ENCODE measurements at regions not wholly inside any gene's neighbourhood (a gene's known extent, or its start where the extent isn't known, plus 50 kb on each side); places are given as distances from the start of the nearest gene placed in this dataset.
"Not testable (repeated sequence)": the region's sequence is repeated elsewhere in the genome, so short reads cannot be mapped to it uniquely, and the experiment has no call there.

GRCh38 chr5:174900240-174900865 lies 176.0 kb downstream of the MSX2 start:
- DNase-seq, result no peak

DNA sequence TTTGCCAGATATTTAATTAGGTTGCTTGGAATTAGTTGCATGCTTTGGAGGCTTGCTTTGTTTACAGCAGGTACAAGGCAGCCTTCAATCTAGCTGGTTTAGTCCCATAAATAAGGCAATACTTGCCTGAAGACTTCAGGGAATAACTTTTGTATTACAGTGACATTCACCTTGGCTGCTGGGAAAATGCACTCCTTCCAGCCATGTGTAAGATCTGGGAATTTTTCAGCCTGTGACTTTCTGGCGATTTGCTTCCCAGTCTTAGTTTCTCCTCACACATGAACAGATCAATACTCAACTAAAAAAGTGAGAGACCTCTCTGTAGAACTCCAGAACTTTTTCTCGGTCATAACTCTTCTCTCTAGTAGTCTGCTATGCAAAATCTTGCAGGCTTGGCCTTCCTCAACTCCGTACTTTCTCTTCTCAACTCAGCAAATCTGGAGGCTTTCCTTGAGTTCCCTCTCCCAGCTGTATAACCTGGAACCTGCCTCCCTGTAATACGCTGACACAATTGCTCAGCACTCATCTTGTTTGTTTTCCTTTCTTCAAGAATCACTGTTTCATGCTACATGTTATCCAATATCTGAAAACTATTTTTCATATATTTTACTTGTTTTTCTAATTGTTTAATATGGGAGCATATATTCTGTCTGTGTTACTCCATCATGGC lies 173.0 kb downstream of the MSX2 start:
- no peak for DNase-seq

- no peak for DNase-seq
These were observed 171.0 kb downstream of the MSX2 start for GRCh38 chr5:174895360-174895759.

- DNase-seq, result no peak
These were observed 168.4 kb downstream of the MSX2 start for GRCh38 chr5:174892742-174893141.

DNA sequence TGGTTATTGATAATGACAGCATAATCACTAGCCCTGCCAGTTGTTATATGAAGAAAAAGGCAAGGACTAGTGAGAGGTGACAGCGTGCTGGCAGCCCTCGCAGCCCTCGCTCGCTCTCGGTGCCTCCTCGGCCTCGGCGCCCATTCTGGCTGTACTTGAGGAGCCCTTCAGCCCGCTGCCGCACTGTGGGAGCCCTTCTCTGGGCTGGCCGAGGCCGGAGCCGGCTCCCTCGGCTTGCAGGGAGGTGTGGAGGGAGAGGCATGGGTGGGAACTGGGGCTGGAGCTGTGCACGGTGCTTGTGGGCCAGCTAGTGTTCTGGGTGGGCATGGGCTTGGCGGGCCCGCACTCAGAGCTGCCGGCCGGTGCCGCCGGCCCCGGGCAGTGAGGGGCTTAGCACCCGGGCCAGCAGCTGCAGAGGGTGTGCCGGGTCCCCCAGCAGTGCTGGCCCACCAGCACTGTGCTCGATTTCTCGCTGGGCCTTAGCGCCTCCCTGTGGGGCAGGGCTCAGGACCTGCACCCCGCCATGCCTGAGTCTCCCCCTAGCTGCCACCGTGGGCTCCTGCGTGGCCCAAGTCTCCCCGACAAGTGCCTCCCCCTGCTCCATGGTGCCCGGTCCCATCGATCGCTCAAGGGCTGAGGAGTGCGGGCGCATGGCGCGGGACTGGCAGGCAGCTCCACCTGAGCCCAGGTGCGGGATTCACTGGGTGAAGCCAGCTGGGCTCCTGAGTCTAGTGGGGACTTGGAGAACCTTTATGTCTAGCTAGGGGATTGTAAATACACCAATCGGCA lies 156.2 kb downstream of the MSX2 start:
- DNase-seq, result not testable (repeated sequence)

DNA sequence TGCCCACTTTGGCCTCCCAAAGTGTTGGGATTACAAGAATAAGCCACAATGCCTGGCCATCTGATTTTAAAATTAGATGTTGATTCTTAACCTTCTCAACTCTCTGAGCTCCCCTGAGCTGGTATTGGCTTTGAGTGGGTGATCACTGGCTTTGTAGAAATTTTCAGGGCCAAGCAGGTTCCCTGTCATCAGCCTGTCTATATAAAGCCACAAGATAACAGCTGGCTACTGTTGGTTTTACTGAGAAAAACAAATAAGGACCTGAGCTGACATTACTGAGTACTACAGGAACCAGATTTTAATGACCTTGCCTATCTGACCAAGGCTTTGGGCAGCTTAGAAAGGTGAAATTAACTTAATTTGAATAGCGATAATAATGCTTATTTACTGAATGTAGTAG lies 153.6 kb downstream of the MSX2 start:
- DNase-seq, result no peak

GRCh38 chr5:174872271-174872670 lies 147.9 kb downstream of the MSX2 start:
- no peak for DNase-seq

- no peak for DNase-seq
These were observed 127.8 kb downstream of the MSX2 start for GRCh38 chr5:174852143-174852542.

GRCh38 chr5:174850565-174851169 lies 126.3 kb downstream of the MSX2 start:
- no peak for DNase-seq

- no peak for DNase-seq
These were observed 125.0 kb downstream of the MSX2 start for GRCh38 chr5:174849426-174849825.

- DNase-seq, result no peak
These were observed 120.6 kb downstream of the MSX2 start for GRCh38 chr5:174844971-174845370.

- no peak for DNase-seq
These were observed 119.2 kb downstream of the MSX2 start for GRCh38 chr5:174843263-174844250.

DNA sequence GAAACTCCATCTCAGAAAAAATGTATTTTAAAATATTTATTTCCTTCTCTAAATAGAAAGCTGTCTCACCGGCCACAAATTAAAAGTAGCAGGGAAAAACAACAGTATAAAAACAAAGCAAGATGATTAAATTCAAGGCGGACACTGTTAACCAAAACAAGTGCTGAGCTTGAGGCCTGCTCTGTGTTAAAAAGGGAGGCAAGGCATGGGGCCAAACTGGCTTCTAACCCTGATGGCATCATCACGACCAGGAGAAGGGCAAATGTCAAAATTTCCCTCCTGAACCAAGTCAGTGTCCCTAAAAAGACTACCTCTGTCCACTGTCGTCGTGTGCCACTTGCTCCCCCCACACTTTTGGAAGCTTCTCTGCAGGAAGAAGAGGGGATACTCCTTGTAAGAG lies 116.1 kb downstream of the MSX2 start:
- no peak for DNase-seq

DNA sequence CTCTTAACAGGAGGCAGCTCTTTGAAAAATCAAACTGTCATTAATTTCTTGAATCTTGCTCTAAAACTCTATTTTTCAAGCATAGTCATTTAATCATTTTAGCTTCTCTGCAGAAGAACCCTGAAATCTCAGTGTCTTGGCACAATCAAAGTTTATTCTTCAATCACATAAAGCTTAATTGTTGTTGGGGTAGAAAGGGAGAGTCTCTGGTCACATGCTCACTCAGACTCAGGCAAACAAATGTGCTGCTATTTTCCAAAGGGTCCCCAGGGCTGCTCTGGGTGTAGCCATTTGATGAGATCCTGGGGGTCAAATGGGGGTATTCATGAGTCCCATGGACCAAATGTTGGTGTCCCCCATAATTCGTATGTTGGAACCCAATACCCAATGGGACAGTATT lies 114.8 kb downstream of the MSX2 start:
- no peak for DNase-seq

DNA sequence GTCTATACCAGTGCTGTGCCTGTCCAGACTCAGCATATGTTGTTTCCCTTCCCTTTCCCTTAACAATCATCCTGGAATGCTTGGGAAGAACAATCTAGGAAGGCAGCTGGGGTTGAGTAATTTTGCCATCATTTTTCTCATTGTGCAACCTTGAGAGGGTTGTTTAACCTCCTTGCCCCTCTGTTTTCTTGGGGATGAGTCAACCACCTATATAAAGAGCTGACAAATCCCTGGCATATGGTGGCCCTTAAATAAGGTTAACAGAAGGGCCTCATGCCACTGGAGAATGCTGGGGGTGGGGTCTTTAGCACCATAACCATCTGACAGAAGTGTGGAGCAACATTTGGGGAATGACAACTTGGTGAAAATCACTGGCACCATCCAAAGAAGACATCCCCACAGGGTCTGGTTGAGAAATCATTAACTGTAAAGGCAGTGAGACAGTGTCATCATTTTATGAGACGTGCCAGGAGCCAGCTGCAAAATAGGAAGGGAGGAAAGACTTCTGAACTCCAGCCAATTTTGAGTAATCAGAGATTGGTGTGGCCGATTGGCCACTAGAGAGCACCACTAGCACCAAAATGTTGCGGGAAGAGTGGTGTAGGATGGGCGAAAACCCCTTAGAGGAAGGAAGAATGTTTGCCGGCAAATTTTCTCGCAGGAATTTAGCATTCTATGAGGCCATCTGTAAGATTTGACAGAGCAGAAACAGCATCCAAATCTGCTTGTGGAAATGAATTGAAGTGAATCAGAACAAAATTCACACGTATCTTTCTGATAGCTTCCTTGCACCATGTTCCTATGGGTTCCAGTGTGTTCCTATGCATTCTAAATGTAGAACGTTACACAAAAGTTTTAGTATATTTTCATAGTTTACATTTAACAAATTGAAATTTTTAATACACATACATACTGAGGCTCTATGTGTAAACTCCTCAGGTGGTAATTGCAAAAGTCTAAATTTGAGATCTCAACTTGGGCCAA lies 113.8 kb downstream of the MSX2 start:
- DNase-seq, result no peak

DNA sequence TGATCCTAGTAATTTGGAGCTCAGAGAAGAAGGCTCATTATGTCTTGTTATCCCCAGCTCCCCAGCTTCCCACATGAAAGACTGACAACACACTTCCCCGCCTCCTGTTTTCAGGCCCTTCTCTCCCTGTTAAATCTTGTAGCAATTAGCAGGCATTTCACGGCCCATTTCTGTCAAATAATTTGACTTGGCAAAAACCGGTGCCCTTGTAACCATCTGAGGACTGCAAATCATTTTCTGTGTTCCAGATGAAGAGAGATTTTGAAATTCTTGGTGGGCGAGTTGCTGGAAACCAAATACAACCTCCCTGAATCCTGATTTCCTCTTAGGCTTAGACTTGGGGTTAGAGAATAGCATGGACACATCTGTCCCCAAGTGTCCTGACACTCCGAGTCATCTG lies 109.7 kb downstream of the MSX2 start:
- no peak for DNase-seq

DNA sequence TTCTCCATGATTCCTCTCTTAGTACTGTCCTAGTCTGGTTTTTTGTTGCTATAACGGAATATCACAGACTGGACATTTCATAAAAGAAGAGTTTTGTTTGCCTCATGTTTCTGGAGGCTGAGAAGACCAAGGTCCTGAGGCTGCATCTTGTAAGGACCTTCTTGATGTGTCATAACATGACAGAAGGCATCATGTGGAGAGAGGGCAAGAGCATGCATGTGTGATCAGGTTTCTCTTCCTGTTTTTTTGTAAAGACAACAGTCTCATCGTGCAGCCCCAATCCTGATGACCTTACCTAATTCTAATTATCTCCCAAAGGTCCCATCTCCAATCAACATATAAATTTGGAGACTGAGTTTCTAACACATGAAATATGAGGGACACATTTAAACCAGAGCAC lies 108.4 kb downstream of the MSX2 start:
- DNase-seq, result no peak

GRCh38 chr5:174832025-174832424 lies 107.6 kb downstream of the MSX2 start:
- DNase-seq, result no peak

- no peak for DNase-seq
These were observed 106.8 kb downstream of the MSX2 start for GRCh38 chr5:174831031-174831660.

DNA sequence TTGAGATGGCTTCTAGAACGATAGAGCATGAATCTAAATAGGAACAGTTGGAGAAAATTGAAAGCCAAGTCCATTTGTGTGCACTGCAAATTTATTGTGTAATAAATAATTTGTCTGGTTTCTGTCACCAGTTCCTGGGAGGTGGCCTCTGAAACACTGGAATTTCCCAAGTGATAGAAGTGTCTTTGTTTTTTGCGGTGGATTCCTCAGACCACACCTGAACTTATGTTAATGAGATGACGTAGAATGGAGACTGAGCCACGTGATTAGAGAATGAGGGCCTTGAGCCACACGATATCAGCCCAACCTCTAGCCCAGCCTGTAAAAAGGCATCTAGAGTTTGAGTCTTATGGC lies 105.1 kb downstream of the MSX2 start:
- DNase-seq, result no peak
